ENCODE measurements at regions not wholly inside any gene's neighbourhood (a gene's known extent, or its start where the extent isn't known, plus 50 kb on each side); places are given as distances from the start of the nearest gene placed in this dataset.

DNA sequence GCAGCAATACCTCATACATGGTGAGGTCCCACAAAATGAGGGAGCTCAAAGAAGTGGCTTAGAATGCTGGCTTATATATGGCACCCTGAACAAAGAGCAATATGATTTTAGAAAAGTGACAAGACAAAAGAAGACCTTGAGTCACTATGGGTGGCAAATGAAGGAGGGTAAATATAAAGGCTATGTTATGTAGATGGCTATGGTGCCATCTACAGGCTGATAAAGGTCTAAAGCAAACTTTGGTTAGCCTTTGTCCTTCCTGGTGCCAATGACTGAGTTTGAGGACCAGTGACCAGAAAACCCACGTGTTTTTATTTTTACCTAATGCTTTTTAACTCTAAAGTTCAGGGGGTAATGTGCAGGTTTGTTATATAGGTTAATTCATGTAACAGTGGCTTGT is 151.8 kb downstream of the CCNG2 start:
- Histone ChIP-seq H3K4me1 (ENCODE audit: control insufficient read depth in 4 of 4, insufficient read depth in 4 of 4, low read length in 3 of 4) (no peaks in the 10 kb centered on the region), H3K27ac (ENCODE audit: low read depth in 1 of 2, low read length in 2 of 2) (no peak overlapping the region), H3K4me3 (ENCODE audit: low read depth in 1 of 3, low read length in 3 of 3) (no peak overlapping the region), H3K27me3 (ENCODE audit: control insufficient read depth in 4 of 4, insufficient read depth in 4 of 4, low read length in 3 of 4) (no peaks in the 10 kb centered on the region), H3K9me3 (ENCODE audit: control insufficient read depth in 4 of 4, low read length in 3 of 4) (no peaks in the 10 kb centered on the region), H3K9ac (ENCODE audit: low read depth in 1 of 2, low read length in 2 of 2) (no peak overlapping the region), H3K36me3 (ENCODE audit: control insufficient read depth in 4 of 4, insufficient read depth in 3 of 4, low read depth in 1 of 4, low read length in 3 of 4) (no peaks in the 10 kb centered on the region)
- 18% methylated on average over 1 of the region's 1 CpG for WGBS
- DNase-seq (ENCODE audit: low spot score) = no peak
- TF ChIP-seq FOXA1 (IDR thresholded peaks at IDR 0.05) = no peak
- peak; percentile 63 to 68 for TF ChIP-seq RAD21 (IDR thresholded peaks at IDR 0.05)
- TF ChIP-seq, protein P1, sequence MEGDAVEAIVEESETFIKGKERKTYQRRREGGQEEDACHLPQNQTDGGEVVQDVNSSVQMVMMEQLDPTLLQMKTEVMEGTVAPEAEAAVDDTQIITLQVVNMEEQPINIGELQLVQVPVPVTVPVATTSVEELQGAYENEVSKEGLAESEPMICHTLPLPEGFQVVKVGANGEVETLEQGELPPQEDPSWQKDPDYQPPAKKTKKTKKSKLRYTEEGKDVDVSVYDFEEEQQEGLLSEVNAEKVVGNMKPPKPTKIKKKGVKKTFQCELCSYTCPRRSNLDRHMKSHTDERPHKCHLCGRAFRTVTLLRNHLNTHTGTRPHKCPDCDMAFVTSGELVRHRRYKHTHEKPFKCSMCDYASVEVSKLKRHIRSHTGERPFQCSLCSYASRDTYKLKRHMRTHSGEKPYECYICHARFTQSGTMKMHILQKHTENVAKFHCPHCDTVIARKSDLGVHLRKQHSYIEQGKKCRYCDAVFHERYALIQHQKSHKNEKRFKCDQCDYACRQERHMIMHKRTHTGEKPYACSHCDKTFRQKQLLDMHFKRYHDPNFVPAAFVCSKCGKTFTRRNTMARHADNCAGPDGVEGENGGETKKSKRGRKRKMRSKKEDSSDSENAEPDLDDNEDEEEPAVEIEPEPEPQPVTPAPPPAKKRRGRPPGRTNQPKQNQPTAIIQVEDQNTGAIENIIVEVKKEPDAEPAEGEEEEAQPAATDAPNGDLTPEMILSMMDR (IDR thresholded peaks at IDR 0.05; ENCODE audit: low read depth, low read length, missing input control) = peak; percentile 27

DNA sequence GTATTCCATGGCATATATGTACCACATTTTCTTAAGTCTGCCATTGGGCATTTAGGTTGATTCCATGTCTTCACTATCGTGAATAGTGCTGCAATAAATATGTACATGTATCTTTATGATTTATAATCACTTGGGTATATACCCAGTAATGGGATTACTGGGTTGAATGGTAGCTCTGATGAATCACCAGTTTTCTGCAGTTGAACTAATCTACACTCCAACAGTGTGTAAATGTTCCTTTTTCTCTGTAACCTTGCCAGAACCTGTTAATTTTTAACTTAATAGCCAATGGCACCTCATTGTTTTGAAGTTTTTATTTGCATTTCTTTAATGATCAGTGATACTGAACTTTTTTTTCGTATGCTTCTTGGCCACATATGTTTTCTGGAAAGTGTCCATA is 152.5 kb downstream of the CCNG2 start:
- H3K36me3 ChIP-seq (ENCODE audit: control insufficient read depth in 4 of 4, insufficient read depth in 3 of 4, low read depth in 1 of 4, low read length in 3 of 4) = no peaks in the 10 kb centered on the region
- no peak overlapping the region for H3K9ac ChIP-seq (ENCODE audit: low read depth in 1 of 2, low read length in 2 of 2)
- H3K4me1 ChIP-seq (ENCODE audit: control insufficient read depth in 4 of 4, insufficient read depth in 4 of 4, low read length in 3 of 4) = no peaks in the 10 kb centered on the region
- no peaks in the 10 kb centered on the region for H3K27me3 ChIP-seq (ENCODE audit: control insufficient read depth in 4 of 4, insufficient read depth in 4 of 4, low read length in 3 of 4)
- TF ChIP-seq HNF4G (IDR thresholded peaks at IDR 0.05) (no peak), SP1 (IDR thresholded peaks at IDR 0.05) (no peak), TAF1 (conservative IDR thresholded peaks at IDR 0.05) (no peak), FOXA2 (IDR thresholded peaks at IDR 0.05) (no peak), YY1 (IDR thresholded peaks at IDR 0.05) (no peak), FOXA1 (IDR thresholded peaks at IDR 0.05) (no peak), RAD21 (IDR thresholded peaks at IDR 0.05) (no peak)
- TF ChIP-seq, protein P1 (IDR thresholded peaks at IDR 0.05; ENCODE audit: low read depth, low read length, missing input control) = no peak
- DNase-seq (ENCODE audit: low spot score) = no peak
- no peaks in the 10 kb centered on the region for H3K9me3 ChIP-seq (ENCODE audit: control insufficient read depth in 4 of 4, low read length in 3 of 4)
- H3K4me3 ChIP-seq (ENCODE audit: low read depth in 1 of 3, low read length in 3 of 3) = no peak overlapping the region
- 38% methylated on average over 2 of the region's 2 CpGs for WGBS
- no peak overlapping the region for H3K27ac ChIP-seq (ENCODE audit: low read depth in 1 of 2, low read length in 2 of 2)

DNA sequence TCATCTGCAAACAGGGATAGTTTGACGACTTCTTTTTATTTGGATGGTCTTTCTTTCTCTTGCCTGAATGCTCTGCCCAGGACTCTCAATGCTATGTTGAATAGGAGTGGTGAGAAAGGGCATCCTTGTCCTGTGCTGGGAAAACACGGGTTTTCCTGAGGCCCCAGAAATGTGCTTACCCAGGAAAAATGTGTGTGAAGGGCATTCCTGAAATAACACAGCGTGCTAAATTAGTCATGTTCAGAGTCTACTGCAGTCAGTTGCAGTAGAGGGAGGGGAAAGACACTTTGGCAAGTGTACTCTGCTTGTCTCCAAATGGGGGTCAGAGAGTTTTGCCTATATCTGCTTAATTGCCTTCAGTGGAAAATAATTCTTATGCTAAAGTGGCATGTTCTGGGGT is 153.9 kb downstream of the CCNG2 start:
- H3K4me3 ChIP-seq (ENCODE audit: low read depth in 1 of 3, low read length in 3 of 3) = no peak overlapping the region
- no peak overlapping the region for H3K9ac ChIP-seq (ENCODE audit: low read depth in 1 of 2, low read length in 2 of 2)
- no peak for DNase-seq (ENCODE audit: low spot score)
- TF ChIP-seq TAF1 (conservative IDR thresholded peaks at IDR 0.05) (no peak), RAD21 (IDR thresholded peaks at IDR 0.05) (no peak), FOXA2 (IDR thresholded peaks at IDR 0.05) (no peak), EGR1 (IDR thresholded peaks at IDR 0.05; ENCODE audit: low read depth in 2 of 2) (no peak), HNF4G (IDR thresholded peaks at IDR 0.05) (no peak), FOXA1 (IDR thresholded peaks at IDR 0.05) (no peak), JUND (IDR thresholded peaks at IDR 0.05) (no peak), GABPA (IDR thresholded peaks at IDR 0.05 in 1 of 2, conservative IDR thresholded peaks at IDR 0.05 in 1 of 2) (no peak), YY1 (IDR thresholded peaks at IDR 0.05) (no peak), NR2F2 (IDR thresholded peaks at IDR 0.05) (no peak), RXRA (IDR thresholded peaks at IDR 0.05) (no peak)
- TF ChIP-seq, protein P2, sequence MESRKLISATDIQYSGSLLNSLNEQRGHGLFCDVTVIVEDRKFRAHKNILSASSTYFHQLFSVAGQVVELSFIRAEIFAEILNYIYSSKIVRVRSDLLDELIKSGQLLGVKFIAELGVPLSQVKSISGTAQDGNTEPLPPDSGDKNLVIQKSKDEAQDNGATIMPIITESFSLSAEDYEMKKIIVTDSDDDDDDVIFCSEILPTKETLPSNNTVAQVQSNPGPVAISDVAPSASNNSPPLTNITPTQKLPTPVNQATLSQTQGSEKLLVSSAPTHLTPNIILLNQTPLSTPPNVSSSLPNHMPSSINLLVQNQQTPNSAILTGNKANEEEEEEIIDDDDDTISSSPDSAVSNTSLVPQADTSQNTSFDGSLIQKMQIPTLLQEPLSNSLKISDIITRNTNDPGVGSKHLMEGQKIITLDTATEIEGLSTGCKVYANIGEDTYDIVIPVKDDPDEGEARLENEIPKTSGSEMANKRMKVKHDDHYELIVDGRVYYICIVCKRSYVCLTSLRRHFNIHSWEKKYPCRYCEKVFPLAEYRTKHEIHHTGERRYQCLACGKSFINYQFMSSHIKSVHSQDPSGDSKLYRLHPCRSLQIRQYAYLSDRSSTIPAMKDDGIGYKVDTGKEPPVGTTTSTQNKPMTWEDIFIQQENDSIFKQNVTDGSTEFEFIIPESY (IDR thresholded peaks at IDR 0.05) = no peak
- TF ChIP-seq, protein P3, sequence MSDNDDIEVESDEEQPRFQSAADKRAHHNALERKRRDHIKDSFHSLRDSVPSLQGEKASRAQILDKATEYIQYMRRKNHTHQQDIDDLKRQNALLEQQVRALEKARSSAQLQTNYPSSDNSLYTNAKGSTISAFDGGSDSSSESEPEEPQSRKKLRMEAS (IDR thresholded peaks at IDR 0.05) = no peak
- TF ChIP-seq, protein P4, sequence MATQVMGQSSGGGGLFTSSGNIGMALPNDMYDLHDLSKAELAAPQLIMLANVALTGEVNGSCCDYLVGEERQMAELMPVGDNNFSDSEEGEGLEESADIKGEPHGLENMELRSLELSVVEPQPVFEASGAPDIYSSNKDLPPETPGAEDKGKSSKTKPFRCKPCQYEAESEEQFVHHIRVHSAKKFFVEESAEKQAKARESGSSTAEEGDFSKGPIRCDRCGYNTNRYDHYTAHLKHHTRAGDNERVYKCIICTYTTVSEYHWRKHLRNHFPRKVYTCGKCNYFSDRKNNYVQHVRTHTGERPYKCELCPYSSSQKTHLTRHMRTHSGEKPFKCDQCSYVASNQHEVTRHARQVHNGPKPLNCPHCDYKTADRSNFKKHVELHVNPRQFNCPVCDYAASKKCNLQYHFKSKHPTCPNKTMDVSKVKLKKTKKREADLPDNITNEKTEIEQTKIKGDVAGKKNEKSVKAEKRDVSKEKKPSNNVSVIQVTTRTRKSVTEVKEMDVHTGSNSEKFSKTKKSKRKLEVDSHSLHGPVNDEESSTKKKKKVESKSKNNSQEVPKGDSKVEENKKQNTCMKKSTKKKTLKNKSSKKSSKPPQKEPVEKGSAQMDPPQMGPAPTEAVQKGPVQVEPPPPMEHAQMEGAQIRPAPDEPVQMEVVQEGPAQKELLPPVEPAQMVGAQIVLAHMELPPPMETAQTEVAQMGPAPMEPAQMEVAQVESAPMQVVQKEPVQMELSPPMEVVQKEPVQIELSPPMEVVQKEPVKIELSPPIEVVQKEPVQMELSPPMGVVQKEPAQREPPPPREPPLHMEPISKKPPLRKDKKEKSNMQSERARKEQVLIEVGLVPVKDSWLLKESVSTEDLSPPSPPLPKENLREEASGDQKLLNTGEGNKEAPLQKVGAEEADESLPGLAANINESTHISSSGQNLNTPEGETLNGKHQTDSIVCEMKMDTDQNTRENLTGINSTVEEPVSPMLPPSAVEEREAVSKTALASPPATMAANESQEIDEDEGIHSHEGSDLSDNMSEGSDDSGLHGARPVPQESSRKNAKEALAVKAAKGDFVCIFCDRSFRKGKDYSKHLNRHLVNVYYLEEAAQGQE (IDR thresholded peaks at IDR 0.05) = no peak
- no peaks in the 10 kb centered on the region for H3K27me3 ChIP-seq (ENCODE audit: control insufficient read depth in 4 of 4, insufficient read depth in 4 of 4, low read length in 3 of 4)
- no peaks in the 10 kb centered on the region for H3K4me1 ChIP-seq (ENCODE audit: control insufficient read depth in 4 of 4, insufficient read depth in 4 of 4, low read length in 3 of 4)
- no peak overlapping the region for H3K27ac ChIP-seq (ENCODE audit: low read depth in 1 of 2, low read length in 2 of 2)
- H3K36me3 ChIP-seq (ENCODE audit: control insufficient read depth in 4 of 4, insufficient read depth in 3 of 4, low read depth in 1 of 4, low read length in 3 of 4) = no peaks in the 10 kb centered on the region
- 44% methylated on average over 3 of the region's 3 CpGs for WGBS
- H3K9me3 ChIP-seq (ENCODE audit: control insufficient read depth in 4 of 4, low read length in 3 of 4) = no peaks in the 10 kb centered on the region
